GM21528 (cell line): ENCODE measurements at regions not wholly inside any gene's neighbourhood (a gene's known extent, or its start where the extent isn't known, plus 50 kb on each side); places are given as distances from the start of the nearest gene placed in this dataset.
"Not testable (repeated sequence)": the region's sequence is repeated elsewhere in the genome, so short reads cannot be mapped to it uniquely, and the experiment has no call there.

Experiments used
- ATAC-seq: cut with Tn5 transposase; IDR thresholded peaks from one replicate; pipeline ENCODE4 v1.9.1; 2021; ENCODE audit warnings: mild to moderate bottlenecking, moderate library complexity; ENCODE audit not compliant: unreplicated experiment, low FRiP score

GRCh38 chr1:80534606-80535360 lies 1266.0 kb upstream of the ADGRL2 start:
- no peak for ATAC-seq

- ATAC-seq: no peak
Measured at GRCh38 chr1:80533775-80534334, 1266.9 kb upstream of the ADGRL2 start.

DNA sequence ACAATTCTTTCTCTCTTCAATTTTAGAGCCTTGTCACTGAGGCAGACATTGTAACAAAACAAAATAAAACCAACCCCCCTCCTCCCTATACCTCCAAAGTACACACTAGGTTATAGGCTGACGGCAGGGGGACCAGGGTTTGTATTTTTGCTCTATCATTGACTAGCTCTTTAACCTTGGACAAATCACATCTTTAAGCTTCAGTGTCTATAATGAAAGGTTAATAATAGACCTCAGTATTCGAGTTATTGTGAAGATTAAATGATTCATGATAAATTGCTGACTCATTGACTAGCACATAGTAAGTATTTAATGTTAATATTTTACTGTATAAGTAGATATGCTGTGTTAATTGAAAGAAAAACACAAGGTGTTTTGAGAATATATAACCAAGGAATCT lies 1267.6 kb upstream of the ADGRL2 start:
- no peak for ATAC-seq

GRCh38 chr1:80531182-80531581 lies 1269.6 kb upstream of the ADGRL2 start:
- ATAC-seq: no peak

- no peak for ATAC-seq
Measured at GRCh38 chr1:80529546-80529945, 1271.2 kb upstream of the ADGRL2 start.

GRCh38 chr1:80523861-80524260 lies 1276.9 kb upstream of the ADGRL2 start:
- ATAC-seq: no peak

- not testable (repeated sequence) for ATAC-seq
Measured at GRCh38 chr1:80523071-80523470, 1277.7 kb upstream of the ADGRL2 start.

- no peak for ATAC-seq
Measured at GRCh38 chr1:80520949-80521348, 1279.8 kb upstream of the ADGRL2 start.

GRCh38 chr1:80517062-80517461 lies 1283.7 kb upstream of the ADGRL2 start:
- no peak for ATAC-seq

DNA sequence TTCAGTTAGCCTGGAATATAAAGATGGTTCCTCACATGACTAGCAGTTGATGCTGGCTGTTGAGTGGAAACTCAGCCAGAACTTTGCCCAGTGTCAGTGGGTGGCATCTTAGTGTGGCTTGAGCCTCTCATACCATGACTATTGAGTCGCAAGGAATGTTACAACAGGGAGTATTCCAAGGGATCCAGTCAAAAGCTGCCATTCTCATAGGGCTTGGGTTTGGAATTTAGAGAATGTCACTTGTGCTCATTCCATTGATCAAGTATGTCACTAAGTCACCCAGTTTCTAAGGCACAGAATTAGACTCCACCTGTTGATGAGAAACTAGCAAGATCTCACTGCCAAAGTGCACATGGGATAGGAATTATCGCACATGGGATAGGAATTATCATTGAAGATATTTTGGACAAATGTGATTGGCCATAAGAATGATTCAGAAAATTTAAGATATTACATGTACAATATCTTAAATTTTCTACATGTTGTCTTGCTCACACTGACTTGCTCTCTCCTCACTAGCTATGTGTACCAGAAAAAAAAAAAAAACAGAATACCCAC lies 1290.7 kb upstream of the ADGRL2 start:
- ATAC-seq: no peak

GRCh38 chr1:80506216-80506615 lies 1294.5 kb upstream of the ADGRL2 start:
- no peak for ATAC-seq

GRCh38 chr1:80498673-80499072 lies 1302.1 kb upstream of the ADGRL2 start:
- ATAC-seq: no peak

- ATAC-seq: no peak
Measured at GRCh38 chr1:80495806-80496205, 1304.9 kb upstream of the ADGRL2 start.

GRCh38 chr1:80472145-80472544 lies 1328.6 kb upstream of the ADGRL2 start:
- no peak for ATAC-seq

DNA sequence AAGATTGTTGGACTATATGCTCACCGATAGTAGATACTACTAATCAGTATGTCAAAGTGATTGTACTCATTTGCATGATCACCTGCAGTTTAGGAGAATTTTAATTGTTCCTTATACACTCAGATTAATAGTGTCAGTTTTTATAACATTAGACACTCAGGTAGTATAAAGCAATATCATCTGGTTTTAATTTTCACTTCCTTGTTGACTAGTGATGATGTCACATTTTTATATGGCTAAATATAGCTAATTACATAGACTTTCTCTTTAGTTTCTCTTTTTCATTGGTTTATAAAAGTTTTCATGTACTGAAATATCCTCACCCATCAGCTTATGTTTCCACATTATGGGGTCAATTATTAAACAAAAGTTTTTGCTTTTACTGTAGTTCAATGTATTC lies 1332.4 kb upstream of the ADGRL2 start:
- ATAC-seq: no peak

DNA sequence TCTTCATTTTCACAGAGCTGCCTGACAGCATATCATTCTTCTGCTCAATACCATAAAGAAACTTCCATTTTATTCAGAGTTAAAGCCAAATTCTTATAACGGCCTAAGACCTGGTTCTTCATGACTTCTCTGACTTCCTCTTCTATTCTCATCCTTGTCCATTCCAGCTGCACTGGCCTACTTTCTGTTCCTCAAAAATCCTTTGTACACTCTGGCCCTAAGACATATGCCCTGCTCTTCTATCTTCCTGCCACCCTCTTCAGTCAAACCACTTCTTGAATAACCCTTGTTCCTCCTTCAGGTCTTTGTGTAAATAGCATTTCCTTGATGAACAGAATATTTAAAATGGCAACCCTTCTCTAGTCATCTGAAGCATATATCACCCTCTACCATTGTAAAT lies 1338.7 kb upstream of the ADGRL2 start:
- ATAC-seq: no peak

DNA sequence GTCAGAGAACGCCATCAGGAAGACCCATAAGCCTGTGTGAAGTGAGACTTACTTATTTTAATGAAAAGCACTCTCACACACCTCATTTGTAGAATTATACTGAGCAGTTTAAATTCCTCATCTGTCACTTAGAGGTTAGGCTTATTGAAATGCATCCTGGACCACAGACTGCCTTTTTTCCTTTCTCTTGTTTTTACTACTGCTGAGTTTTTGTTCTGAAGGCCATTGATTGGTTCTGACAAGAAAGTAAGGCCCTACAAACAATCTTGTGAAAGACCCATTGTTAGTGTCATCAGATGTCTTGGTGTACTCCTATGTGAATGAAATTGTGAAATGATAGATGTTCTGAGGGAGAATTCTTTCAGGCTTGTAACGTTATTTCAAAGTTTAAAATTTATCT lies 1343.3 kb upstream of the ADGRL2 start:
- ATAC-seq: no peak

DNA sequence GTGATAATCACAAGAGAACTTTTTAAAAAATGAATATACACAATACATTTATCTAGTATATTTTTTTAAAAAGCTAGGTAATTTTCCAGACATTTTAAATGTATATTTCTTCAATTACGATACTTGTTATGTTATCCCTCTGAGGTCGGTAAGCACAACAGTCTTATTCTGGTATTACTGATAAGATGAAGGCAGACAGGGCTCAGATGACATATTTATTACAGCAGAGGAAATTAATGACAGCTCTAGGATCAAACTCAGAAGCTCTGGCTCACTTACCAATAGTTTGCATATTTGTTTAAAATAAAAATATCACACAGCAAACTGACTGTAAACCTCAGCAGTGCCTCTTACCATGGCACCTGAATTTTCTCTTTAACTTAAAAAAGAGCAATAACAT lies 1347.0 kb upstream of the ADGRL2 start:
- no peak for ATAC-seq

DNA sequence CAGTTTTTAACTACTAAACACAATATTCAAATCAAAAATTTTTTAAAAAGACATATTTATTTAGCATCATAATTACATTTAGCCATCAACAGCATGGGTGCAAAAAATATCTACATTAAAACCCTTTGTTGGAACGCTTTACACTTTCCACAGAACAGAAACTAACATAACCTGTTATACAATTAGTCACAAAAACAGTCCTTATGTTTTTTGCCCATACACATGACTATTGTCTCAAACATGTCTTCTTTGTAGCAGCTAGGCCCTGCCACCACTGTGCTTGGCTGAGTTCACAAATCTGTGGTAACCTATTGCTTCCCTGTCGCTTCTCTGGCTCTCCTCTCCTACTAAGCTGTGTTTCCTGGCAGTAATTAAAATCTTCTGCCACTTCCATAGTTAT lies 1350.0 kb upstream of the ADGRL2 start:
- no peak for ATAC-seq

GRCh38 chr1:80448081-80448480 lies 1352.7 kb upstream of the ADGRL2 start:
- no peak for ATAC-seq

DNA sequence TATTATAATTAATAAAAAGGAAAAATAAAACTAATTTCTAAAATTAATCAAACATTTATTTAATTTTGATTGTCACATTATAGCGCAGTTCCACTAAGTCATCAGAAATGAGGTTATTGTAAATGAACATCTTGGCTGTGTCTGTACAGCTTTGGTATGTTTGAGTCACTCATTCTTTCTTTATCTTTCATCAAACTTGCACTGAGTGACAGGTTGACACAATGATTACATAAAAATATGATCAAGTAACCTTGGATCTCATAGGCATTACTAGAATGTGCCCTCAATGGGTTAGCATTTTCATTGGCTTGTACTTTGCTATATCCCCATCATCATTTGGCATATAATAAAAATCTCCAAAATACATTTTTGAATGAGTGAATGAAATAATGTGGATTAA lies 1353.2 kb upstream of the ADGRL2 start:
- no peak for ATAC-seq

DNA sequence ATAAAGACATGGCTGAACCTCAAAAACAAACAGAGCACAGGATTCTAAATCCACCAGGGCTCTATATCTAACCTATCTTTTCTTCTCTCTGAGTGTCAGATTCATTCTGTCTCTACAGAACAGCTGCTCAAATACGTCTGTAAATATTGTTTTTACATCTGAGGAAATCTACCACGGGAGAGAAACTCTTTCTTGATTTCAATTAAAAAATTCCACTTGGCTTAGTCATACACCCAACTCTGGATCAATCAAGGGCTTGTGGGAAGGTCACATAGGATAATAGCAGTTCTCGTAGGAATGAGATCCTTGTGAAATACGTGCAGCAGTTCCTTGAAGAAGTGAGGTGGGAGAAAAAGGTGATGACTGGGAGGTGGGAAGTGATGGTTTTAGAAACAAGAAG lies 1355.7 kb upstream of the ADGRL2 start:
- ATAC-seq: no peak
